Mesendoderm (in vitro differentiated cells): ENCODE measurements at regions not wholly inside any gene's neighbourhood (a gene's known extent, or its start where the extent isn't known, plus 50 kb on each side); places are given as distances from the start of the nearest gene placed in this dataset.

Experiments
- DNase-seq: peaks from one replicate; pipeline ENCODE4 v3.0.0; 2013
- H2AK5ac ChIP-seq: 2 replicates; pipeline ENCODE4 v1.6.1; 2013; ENCODE audit warnings: low read length, inconsistent platforms
- H2BK120ac ChIP-seq: 2 replicates; pipeline ENCODE4 v1.6.1; 2013; ENCODE audit warnings: low read depth, mild to moderate bottlenecking, low read length, moderate library complexity, mixed read lengths
- H2BK15ac ChIP-seq: replicated peaks from 2 replicates; pipeline ENCODE4 v1.6.1; 2013; ENCODE audit warnings: low read depth, mild to moderate bottlenecking, moderate library complexity
- H2BK5ac ChIP-seq: 2 replicates; pipeline ENCODE4 v1.6.1; 2013; ENCODE audit warnings: low read length, inconsistent platforms
- H3K18ac ChIP-seq: 2 replicates; pipeline ENCODE4 v1.6.1; 2013; ENCODE audit warnings: mild to moderate bottlenecking, low read length, mixed read lengths
- H3K23ac ChIP-seq: one replicate; pipeline ENCODE4 v1.6.1; 2013; ENCODE audit warnings: low read length
- H3K27ac ChIP-seq: 2 replicates; pipeline ENCODE4 v1.5.1; 2013; ENCODE audit warnings: low read depth, mild to moderate bottlenecking, inconsistent platforms, low read length, moderate library complexity
- H3K27me3 ChIP-seq: 2 replicates; pipeline ENCODE4 v1.6.1; 2013; ENCODE audit warnings: low read length, control low read depth, mild to moderate bottlenecking, inconsistent platforms; ENCODE audit not compliant: insufficient read depth, poor library complexity
- H3K36me3 ChIP-seq: 2 replicates; pipeline ENCODE4 v1.6.1; 2013; ENCODE audit warnings: low read length, inconsistent platforms; ENCODE audit not compliant: control insufficient read depth, insufficient read depth
- H3K4ac ChIP-seq: one replicate; pipeline ENCODE4 v1.6.1; 2013; ENCODE audit warnings: low read depth, mild to moderate bottlenecking, low read length, moderate library complexity
- H3K4me1 ChIP-seq: 2 replicates; pipeline ENCODE4 v1.6.1; 2013; ENCODE audit warnings: low read depth, low read length, inconsistent platforms; ENCODE audit not compliant: control insufficient read depth
- H3K4me2 ChIP-seq: 2 replicates; pipeline ENCODE4 v1.6.1; 2013; ENCODE audit warnings: low read length
- H3K4me3 ChIP-seq: 2 replicates; pipeline ENCODE4 v1.5.1; 2013; ENCODE audit warnings: mild to moderate bottlenecking, low read length
- H3K56ac ChIP-seq: one replicate; pipeline ENCODE4 v1.6.1; 2013; ENCODE audit warnings: low read length
- H3K79me1 ChIP-seq: 2 replicates; pipeline ENCODE4 v1.6.1; 2013; ENCODE audit warnings: low read length, inconsistent platforms
- H3K79me2 ChIP-seq: 2 replicates; pipeline ENCODE4 v1.6.1; 2013; ENCODE audit warnings: mild to moderate bottlenecking, low read length; ENCODE audit not compliant: control insufficient read depth, insufficient read depth
- H3K9ac ChIP-seq: 2 replicates; pipeline ENCODE4 v1.6.1; 2013; ENCODE audit warnings: low read length, inconsistent platforms
- H4K5ac ChIP-seq: one replicate; pipeline ENCODE4 v1.6.1; 2013; ENCODE audit warnings: low read length
- H4K8ac ChIP-seq: one replicate; pipeline ENCODE4 v1.6.1; 2013; ENCODE audit warnings: low read depth, mild to moderate bottlenecking, control low read depth, low read length, moderate library complexity
- WGBS: extraction: QIAGEN DNeasy Blood & Tissue Kit; methylation state at CpG from one replicate; pipeline ENCODE4 v1.1.7; 2013; ENCODE audit warnings: low lambda C conversion rate, missing lambda C conversion rate; ENCODE audit not compliant: insufficient coverage; ENCODE audit errors: extremely low coverage; 5-methylcytosine and 5-hydroxymethylcytosine counted together

DNA sequence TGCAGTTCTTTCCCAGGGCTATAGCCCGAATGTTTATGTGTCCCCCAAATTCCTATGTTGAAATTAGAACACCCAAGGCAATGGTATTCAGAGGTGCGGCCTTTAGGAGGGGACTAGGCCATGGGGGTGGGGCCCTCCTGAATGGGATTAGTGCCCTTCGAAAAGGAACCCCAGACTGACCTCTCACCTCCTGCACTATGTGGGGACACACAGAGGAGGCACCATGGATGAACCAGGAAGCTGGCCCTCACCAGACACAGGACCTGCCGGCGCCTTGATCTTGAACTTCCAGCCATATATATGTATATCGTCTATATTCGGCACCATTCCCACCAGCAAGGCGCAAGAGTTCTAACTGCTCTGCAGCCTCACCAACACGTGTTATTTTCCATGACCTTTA lies 101.5 kb upstream of the BHLHE23 start:
- no peak overlapping the region for H3K9ac ChIP-seq
- H3K4ac ChIP-seq = no peak overlapping the region
- WGBS = no CpG with 5 or more reads among the region's 9 CpGs
- no peak overlapping the region for H3K4me3 ChIP-seq
- no peaks in the 10 kb centered on the region for H3K36me3 ChIP-seq
- no peaks in the 10 kb centered on the region for H3K79me1 ChIP-seq
- H2BK15ac ChIP-seq = no peak overlapping the region
- H3K27me3 ChIP-seq = no peaks in the 10 kb centered on the region
- H4K8ac ChIP-seq = no peak overlapping the region
- no peak overlapping the region for H3K4me2 ChIP-seq
- no peak overlapping the region for H2BK5ac ChIP-seq
- H3K27ac ChIP-seq = no peak overlapping the region
- H4K5ac ChIP-seq = no peak overlapping the region
- no peak overlapping the region for H3K18ac ChIP-seq
- H3K56ac ChIP-seq = no peak overlapping the region
- H3K79me2 ChIP-seq = no peaks in the 10 kb centered on the region
- no peak overlapping the region for H2BK120ac ChIP-seq
- no peaks in the 10 kb centered on the region for H3K4me1 ChIP-seq
- H2AK5ac ChIP-seq = no peak overlapping the region
- H3K23ac ChIP-seq = no peak overlapping the region
- DNase-seq = no peak

DNA sequence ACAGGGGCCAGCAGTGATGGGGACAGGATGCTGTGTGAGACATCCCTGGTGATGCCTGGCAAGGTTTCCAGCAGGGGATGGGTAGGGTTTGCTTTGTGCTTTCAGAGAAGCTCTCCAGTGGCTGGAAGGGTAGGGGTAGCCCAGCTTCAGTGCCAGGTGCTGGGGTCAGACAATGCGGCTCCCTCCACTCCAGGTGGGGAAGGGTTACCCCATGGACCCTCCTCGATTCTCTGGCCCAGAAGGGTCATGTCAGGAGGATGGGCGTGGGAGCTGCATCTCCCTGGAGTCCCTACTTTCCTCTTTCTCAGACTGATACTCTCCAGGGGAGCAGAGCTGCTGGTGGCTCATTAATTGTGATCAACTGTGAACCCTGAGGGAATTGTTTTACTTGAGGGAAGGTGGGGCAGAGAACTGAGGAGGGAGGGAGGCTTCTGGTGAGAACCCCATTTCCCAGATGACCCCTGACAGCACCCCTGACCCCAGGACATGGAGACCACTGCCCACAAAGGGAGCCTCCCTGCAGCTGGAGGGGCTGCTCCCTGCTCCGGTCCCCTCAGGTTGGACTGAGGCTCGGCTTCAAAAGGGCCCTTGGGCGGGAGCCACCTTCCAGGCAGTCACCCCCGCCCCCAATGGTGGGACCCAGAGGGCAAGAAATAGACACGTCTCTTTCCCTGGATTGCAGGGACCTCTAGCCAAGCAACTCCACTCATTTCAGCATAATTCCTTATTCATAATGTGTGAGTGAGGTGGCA lies 100.9 kb upstream of the BHLHE23 start:
- no peak overlapping the region for H2BK5ac ChIP-seq
- H3K4me1 ChIP-seq = no peaks in the 10 kb centered on the region
- no CpG with 5 or more reads among the region's 8 CpGs for WGBS
- no peak overlapping the region for H3K56ac ChIP-seq
- H3K79me2 ChIP-seq = no peaks in the 10 kb centered on the region
- H3K18ac ChIP-seq = no peak overlapping the region
- no peaks in the 10 kb centered on the region for H3K79me1 ChIP-seq
- H2AK5ac ChIP-seq = no peak overlapping the region
- H2BK15ac ChIP-seq = no peak overlapping the region
- H2BK120ac ChIP-seq = no peak overlapping the region
- no peak overlapping the region for H3K4me2 ChIP-seq
- no peak overlapping the region for H3K23ac ChIP-seq
- H3K4me3 ChIP-seq = no peak overlapping the region
- no peak overlapping the region for H3K4ac ChIP-seq
- H3K27me3 ChIP-seq = no peaks in the 10 kb centered on the region
- H3K36me3 ChIP-seq = no peaks in the 10 kb centered on the region
- no peak overlapping the region for H4K5ac ChIP-seq
- H3K9ac ChIP-seq = no peak overlapping the region
- no peak for DNase-seq
- H4K8ac ChIP-seq = no peak overlapping the region
- H3K27ac ChIP-seq = no peak overlapping the region

DNA sequence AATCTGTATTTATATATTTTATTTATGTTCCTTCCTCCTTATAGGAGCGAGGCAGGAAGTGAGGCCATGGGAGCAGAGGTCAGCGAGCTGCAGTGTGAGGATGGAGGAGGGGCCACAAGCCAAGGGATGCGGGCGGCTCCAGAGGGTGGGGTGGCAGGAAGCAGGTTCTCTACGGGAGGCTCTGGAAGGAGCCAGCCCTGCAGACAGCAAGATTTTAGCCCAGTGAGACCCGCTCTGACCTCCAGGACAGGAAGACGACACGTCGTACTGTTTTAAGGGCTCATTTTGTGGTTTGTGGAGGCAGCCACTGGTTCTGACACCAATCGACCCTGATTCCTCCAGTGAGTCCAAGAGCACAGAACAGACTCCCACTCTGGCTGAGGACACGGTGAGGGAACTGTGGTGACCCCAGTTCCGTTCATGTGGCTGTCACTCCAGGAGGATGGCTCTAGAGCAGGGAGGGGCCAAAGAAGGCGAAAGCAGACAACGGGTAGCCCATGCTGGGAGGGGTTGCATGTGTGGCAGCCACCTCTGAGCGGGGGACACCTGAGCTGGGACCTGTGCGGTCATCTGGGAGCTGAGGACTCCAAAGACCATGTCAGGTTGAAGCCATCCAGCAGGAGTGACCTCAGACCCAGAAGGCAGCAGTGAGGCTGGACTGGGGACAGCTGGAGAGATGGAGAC lies 100.1 kb upstream of the BHLHE23 start:
- WGBS = no CpG with 5 or more reads among the region's 16 CpGs
- no peak overlapping the region for H2BK120ac ChIP-seq
- H3K27ac ChIP-seq = no peak overlapping the region
- H3K18ac ChIP-seq = no peak overlapping the region
- H3K4me3 ChIP-seq = no peak overlapping the region
- H3K23ac ChIP-seq = no peak overlapping the region
- H3K27me3 ChIP-seq = peaks cover 6% of the 10 kb centered on the region
- no peak overlapping the region for H2BK5ac ChIP-seq
- no peak overlapping the region for H4K5ac ChIP-seq
- H3K56ac ChIP-seq = no peak overlapping the region
- H2BK15ac ChIP-seq = no peak overlapping the region
- H3K79me1 ChIP-seq = no peaks in the 10 kb centered on the region
- H4K8ac ChIP-seq = no peak overlapping the region
- H3K4ac ChIP-seq = no peak overlapping the region
- H3K9ac ChIP-seq = no peak overlapping the region
- H3K4me2 ChIP-seq = no peak overlapping the region
- no peaks in the 10 kb centered on the region for H3K79me2 ChIP-seq
- DNase-seq = no peak
- no peaks in the 10 kb centered on the region for H3K4me1 ChIP-seq
- H3K36me3 ChIP-seq = no peaks in the 10 kb centered on the region
- no peak overlapping the region for H2AK5ac ChIP-seq

DNA sequence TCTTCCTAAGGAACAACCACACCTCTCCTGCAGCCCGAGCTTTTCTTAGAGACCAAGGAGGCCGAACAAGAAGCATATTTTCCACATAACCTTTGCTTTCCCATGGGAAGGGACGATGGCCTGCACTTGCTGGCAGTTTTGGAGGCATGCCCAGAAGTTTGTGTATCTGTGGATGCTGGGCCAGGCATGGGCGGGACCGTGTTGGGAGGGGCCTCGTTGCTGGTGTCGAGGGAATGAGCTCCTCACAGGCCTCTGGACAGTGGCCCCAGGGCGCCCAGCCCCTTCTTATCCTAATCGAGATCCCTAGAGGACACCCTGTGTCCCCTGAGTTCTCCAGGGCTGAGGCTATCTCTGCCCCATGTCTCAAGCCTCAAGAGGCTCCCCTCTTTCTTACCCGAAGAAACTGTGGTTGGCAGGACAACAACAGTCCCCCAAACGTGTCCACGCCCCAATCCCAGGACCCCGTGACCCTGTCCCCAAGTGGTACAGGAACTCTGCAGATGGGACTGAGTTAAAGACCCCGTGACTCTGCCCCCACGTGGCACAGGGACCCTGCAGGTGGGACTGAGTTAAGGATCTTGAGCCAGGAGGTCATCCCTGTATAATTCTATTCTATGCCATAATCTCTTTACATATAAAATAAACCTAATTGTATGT lies 99.5 kb upstream of the BHLHE23 start:
- Histone ChIP-seq H3K4ac (no peak overlapping the region), H2AK5ac (no peak overlapping the region), H3K23ac (no peak overlapping the region), H3K27me3 (peaks cover 10% of the 10 kb centered on the region), H2BK15ac (no peak overlapping the region), H4K5ac (no peak overlapping the region), H2BK5ac (no peak overlapping the region), H3K4me3 (no peak overlapping the region), H3K79me2 (no peaks in the 10 kb centered on the region), H3K4me1 (no peaks in the 10 kb centered on the region), H3K18ac (no peak overlapping the region), H3K27ac (no peak overlapping the region), H3K36me3 (no peaks in the 10 kb centered on the region), H3K56ac (no peak overlapping the region), H4K8ac (no peak overlapping the region), H2BK120ac (no peak overlapping the region), H3K79me1 (no peaks in the 10 kb centered on the region), H3K4me2 (no peak overlapping the region), H3K9ac (no peak overlapping the region)
- WGBS = no CpG with 5 or more reads among the region's 15 CpGs
- DNase-seq = no peak

DNA sequence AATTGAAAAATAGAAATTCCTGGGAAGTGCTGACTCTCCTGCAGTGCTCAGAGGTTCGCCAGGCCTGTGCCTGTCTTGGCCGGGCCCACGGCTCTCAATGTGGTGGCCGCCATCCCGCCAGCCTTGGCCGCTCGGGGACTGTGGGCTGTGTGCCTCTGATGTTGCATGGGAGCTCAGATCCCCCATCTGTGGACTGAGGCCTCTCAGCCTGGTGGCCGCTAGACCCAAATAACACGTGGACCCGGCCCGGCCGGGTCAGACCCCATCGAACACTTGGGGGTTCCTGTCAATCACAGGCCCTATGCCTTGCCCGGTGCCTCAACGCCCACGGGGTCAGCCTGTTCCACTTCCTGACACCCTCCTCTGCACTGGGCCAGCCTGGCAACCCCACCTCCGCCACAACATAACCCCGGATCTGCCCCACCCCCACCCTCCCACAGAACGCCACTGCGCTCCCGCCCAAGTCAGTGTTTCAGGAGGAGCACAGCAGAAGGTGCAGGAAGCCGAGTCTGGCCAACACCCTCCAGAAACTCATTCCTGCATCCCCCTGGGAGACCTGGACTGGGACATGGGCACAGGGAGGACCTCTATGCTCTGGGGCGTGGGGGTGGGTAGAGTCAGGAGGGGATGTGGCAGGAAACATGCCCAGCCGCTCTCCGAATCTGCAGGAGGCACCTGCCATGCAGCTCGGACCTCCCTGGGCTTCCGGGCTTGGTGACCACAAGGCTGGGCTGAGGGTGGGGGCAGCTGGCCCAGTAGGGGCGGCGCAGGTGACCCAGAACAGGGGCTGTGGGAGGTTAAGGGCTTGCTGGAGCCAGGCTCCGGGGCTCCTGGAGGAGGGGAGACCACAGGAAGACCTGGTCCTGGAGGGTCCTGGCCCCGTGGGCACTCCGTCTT lies 98.7 kb upstream of the BHLHE23 start:
- no peak overlapping the region for H3K4me2 ChIP-seq
- H3K4ac ChIP-seq = no peak overlapping the region

More for the DNA sequence above, 98.7 kb upstream of the BHLHE23 start:
- Histone ChIP-seq H3K79me1 (no peaks in the 10 kb centered on the region), H4K8ac (no peak overlapping the region), H2BK120ac (no peak overlapping the region), H3K27me3 (peaks cover 15% of the 10 kb centered on the region), H3K27ac (no peak overlapping the region), H3K4me3 (no peak overlapping the region), H3K4me1 (no peaks in the 10 kb centered on the region), H3K56ac (no peak overlapping the region), H3K36me3 (no peaks in the 10 kb centered on the region), H3K9ac (no peak overlapping the region), H2BK15ac (no peak overlapping the region), H2BK5ac (no peak overlapping the region), H4K5ac (no peak overlapping the region), H3K79me2 (no peaks in the 10 kb centered on the region), H3K18ac (no peak overlapping the region), H2AK5ac (no peak overlapping the region), H3K23ac (no peak overlapping the region)
- no peak for DNase-seq
- no CpG with 5 or more reads among the region's 32 CpGs for WGBS
